RWPE1 (cell line): ENCODE measurements at regions not wholly inside any gene's neighbourhood (a gene's known extent, or its start where the extent isn't known, plus 50 kb on each side); places are given as distances from the start of the nearest gene placed in this dataset.

Experiments used
- CTCF ChIA-PET: fragments of 350-600 bp; sonication (Branson Sonifier 250); formaldehyde crosslinking; extraction: SDS; loops from one replicate; lab custom pipeline; 2021; lab: Yijun Ruan, JAX
- POLR2A ChIA-PET: fragments of 400-600 bp; formaldehyde crosslinking; extraction: SDS; loops from one replicate; lab custom pipeline; 2020; ENCODE audit warnings: antibody characterized with exemption; ENCODE audit not compliant: low non-redundant PET; lab: Yijun Ruan, JAX
- DNase-seq: peaks from one replicate; pipeline ENCODE4 v3.0.0; 2012; ENCODE audit warnings: low spot score
- H3K27ac ChIP-seq: fragments of 450-650 bp; 2 replicates; pipeline ENCODE4 v1.5.1; 2017
- TF ChIP-seq, protein P1 (sequence below): fragments of 450-650 bp; conservative IDR thresholded peaks from 2 replicates; pipeline ENCODE4 v1.5.1; 2017; ENCODE audit warnings: low read depth, mild to moderate bottlenecking

- TF ChIP-seq, protein P1, sequence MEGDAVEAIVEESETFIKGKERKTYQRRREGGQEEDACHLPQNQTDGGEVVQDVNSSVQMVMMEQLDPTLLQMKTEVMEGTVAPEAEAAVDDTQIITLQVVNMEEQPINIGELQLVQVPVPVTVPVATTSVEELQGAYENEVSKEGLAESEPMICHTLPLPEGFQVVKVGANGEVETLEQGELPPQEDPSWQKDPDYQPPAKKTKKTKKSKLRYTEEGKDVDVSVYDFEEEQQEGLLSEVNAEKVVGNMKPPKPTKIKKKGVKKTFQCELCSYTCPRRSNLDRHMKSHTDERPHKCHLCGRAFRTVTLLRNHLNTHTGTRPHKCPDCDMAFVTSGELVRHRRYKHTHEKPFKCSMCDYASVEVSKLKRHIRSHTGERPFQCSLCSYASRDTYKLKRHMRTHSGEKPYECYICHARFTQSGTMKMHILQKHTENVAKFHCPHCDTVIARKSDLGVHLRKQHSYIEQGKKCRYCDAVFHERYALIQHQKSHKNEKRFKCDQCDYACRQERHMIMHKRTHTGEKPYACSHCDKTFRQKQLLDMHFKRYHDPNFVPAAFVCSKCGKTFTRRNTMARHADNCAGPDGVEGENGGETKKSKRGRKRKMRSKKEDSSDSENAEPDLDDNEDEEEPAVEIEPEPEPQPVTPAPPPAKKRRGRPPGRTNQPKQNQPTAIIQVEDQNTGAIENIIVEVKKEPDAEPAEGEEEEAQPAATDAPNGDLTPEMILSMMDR: no peak
- DNase-seq: no peak
- H3K27ac ChIP-seq: no peak overlapping the region
- CTCF ChIA-PET: interaction anchor here (0.6 kb wide), 1 partner anchor 634 kb away, joined by 3 read pairs; no protein-coding TSS in a partner anchor
- POLR2A ChIA-PET: no interaction called here
Measured at GRCh38 chr3:106263011-106263410, 394.2 kb upstream of the CBLB start.

- TF ChIP-seq, protein P1: no peak
- CTCF ChIA-PET: interaction anchor here (0.6 kb wide), 1 partner anchor 523 kb away, joined by 5 read pairs; no protein-coding TSS in a partner anchor
- POLR2A ChIA-PET: no interaction called here
Measured at GRCh38 chr3:106263546-106263945, 394.7 kb upstream of the CBLB start.

DNA sequence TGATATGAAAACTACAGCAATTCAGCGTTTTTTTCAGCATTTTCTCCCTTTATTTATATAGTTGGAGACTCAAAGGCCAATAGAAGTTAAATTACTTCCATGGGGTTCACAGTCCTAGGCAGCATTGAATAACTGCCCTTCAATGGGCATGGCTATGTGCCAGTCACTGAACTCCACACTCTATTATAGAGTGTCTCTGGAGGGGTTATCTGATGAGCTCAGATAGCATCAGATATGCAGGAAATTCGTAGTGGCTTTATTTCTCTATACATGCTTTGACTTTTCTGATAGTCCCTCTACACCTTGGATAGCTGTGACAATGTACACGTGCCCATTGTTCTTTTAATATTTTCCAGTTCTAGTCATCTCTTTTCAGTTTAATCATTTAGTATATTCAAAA, 396.9 kb upstream of the CBLB start:
- H3K27ac ChIP-seq: no peak overlapping the region
- CTCF ChIA-PET: interaction anchor here (0.6 kb wide), 1 partner anchor 116 kb away, joined by 3 read pairs; no protein-coding TSS in a partner anchor
- POLR2A ChIA-PET: no interaction called here
- TF ChIP-seq, protein P1: no peak
- DNase-seq: no peak

More at GRCh38 chr3:106263546-106263945, 394.7 kb upstream of the CBLB start:
- DNase-seq: no peak
- no peak overlapping the region for H3K27ac ChIP-seq

DNA sequence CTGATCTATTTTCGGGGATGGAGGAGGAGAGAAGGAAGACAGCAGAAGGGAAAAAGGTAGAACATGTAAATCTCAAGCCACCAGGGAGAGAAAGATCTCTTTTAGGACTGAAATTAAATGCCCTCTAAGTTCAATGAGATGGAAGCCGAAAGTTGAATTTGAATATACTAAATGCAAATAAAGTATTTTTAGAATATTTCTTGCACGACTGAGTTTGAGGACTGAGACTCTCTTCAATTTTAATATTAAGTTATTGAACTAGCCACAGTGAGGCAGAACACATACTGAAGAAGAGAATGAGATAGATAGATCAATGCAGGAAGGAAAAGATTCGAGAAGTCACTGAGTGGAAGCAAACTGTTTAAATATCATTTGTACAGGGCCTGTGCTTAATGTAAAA, 399.9 kb upstream of the CBLB start:
- DNase-seq: no peak
- TF ChIP-seq, protein P1: no peak
- CTCF ChIA-PET: no interaction called here
- POLR2A ChIA-PET: no interaction called here
- no peak overlapping the region for H3K27ac ChIP-seq

- CTCF ChIA-PET: no interaction called here
- TF ChIP-seq, protein P1: no peak
- DNase-seq: no peak
- no peak overlapping the region for H3K27ac ChIP-seq
- POLR2A ChIA-PET: no interaction called here
Measured at GRCh38 chr3:106272302-106272701, 403.5 kb upstream of the CBLB start.

DNA sequence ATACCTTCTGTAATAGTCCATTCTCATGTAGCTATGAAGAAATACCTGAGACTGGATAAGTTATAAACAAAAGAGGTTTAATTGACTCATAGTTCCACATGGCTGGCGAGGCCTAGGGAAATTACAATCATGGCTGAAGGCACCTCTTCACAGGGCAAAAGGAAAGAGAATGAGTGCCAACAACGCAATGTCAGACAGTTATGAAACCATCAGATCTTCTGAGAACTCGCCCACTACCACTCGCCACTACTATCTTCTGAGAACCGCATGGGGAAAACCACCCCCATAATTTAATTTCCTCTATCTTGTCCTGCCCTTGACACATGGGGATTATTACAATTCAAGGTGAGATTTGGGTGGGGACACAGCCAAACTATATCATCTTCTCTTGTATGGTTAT, 406.8 kb upstream of the CBLB start:
- DNase-seq: no peak
- H3K27ac ChIP-seq: no peak overlapping the region
- ChIA-PET CTCF (no interaction called here), POLR2A (no interaction called here)
- TF ChIP-seq, protein P1: no peak

DNA sequence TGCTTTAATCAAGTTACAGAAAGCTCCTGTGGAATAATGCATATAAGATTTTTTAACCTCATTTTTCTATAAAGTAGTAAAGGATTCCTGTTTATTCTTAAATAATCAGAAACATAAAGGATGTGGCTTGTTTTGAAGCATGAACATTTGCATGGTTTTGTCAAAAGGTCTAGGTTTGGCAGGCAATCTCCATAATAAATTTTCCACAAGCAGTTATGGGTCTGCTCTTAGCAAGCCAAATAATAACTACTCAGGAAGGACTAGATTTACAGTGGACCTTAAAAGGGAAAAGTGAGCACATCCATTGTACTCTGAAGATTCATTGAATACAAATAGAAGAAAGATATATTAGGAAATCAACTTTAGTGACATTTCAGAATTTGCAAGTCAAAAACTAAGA, 407.3 kb upstream of the CBLB start:
- CTCF ChIA-PET: no interaction called here
- no peak for DNase-seq

More for the DNA sequence above, 407.3 kb upstream of the CBLB start:
- POLR2A ChIA-PET: no interaction called here
- TF ChIP-seq, protein P1: no peak
- H3K27ac ChIP-seq: no peak overlapping the region
